Heart left ventricle (tissue), 16 donors: ENCODE measurements at regions not wholly inside any gene's neighbourhood (a gene's known extent, or its start where the extent isn't known, plus 50 kb on each side); places are given as distances from the start of the nearest gene placed in this dataset.

Source experiments
- ATAC-seq, 4 donors: fragments of 200-7000 bp; cut with Tn5 transposase; one replicate each; pipeline ENCODE4 v1.9.1; 2020 to 2022; ENCODE audit warnings: moderate library complexity in 4 of 4, mild to moderate bottlenecking in 3 of 4, moderate number of reproducible peaks in 1 of 4
- DNase-seq, 5 donors: peaks; one replicate each; pipeline ENCODE4 v3.0.0-alpha.2; 2020
- H3K27ac ChIP-seq, 12 donors: fragments of 200-600 bp; sonication (generic) in 4 of 12; one replicate each; pipeline versions ENCODE4 v1.5.0 to v1.8.0; 2016 to 2022; ENCODE audit warnings: mild to moderate bottlenecking in 2 of 12
- H3K27me3 ChIP-seq, 9 donors: fragments of 200-600 bp; sonication (generic) in 2 of 9; one replicate each; pipeline versions ENCODE4 v1.5.1 to v1.8.0; 2016 to 2022; ENCODE audit warnings: mild to moderate bottlenecking in 3 of 9
- H3K36me3 ChIP-seq, 9 donors: fragments of 200-600 bp; sonication (generic) in 2 of 9; one replicate each; pipeline versions ENCODE4 v1.5.0 to v1.8.0; 2018 to 2022; ENCODE audit warnings: mild to moderate bottlenecking in 2 of 9
- H3K4me1 ChIP-seq, 12 donors: fragments of 200-600 bp; sonication (generic) in 4 of 12; one replicate each; pipeline versions ENCODE4 v1.5.0 to v1.8.0; 2016 to 2022; ENCODE audit warnings: mild to moderate bottlenecking in 3 of 12
- H3K4me3 ChIP-seq, 12 donors: fragments of 200-600 bp; sonication (generic) in 4 of 12; one replicate each; pipeline versions ENCODE4 v1.5.0 to v1.8.0; 2017 to 2022; ENCODE audit warnings: mild to moderate bottlenecking in 9 of 12, moderate library complexity in 4 of 12
- H3K9me3 ChIP-seq, 12 donors: fragments of 200-600 bp; sonication (generic) in 4 of 12; one replicate each; pipeline versions ENCODE4 v1.5.0 to v1.8.0; 2016 to 2022; ENCODE audit warnings: mild to moderate bottlenecking in 1 of 12
- CTCF ChIP-seq, 12 donors: fragments of 200-600 bp; sonication (generic) in 4 of 12; IDR thresholded peaks; one replicate each; pipeline versions ENCODE4 v1.5.0 to v1.8.0; 2018 to 2022; ENCODE audit warnings: antibody characterized with exemption in 12 of 12, mild to moderate bottlenecking in 5 of 12
- POLR2A ChIP-seq, 2 donors: fragments of 450-650 bp; IDR thresholded peaks; one replicate each; pipeline ENCODE4 v1.6.1; 2017; ENCODE audit warnings: antibody characterized with exemption in 2 of 2, mild to moderate bottlenecking in 2 of 2, moderate library complexity in 2 of 2
- WGBS, 4 donors: extraction: QIAGEN DNeasy Blood & Tissue Kit in 2 of 4; methylation state at CpG; one replicate each; pipeline versions ENCODE4 v1.1.5 to v1.1.7; 2013 to 2018; 5-methylcytosine and 5-hydroxymethylcytosine counted together
- intact Hi-C, 10 donors: fragments of 100-400 bp; cut with DNase I; formaldehyde crosslinking; loops; one replicate each; pipeline versions ENCODE4 v1.11.1 to v1.14.2; 2022
- donor health status: ischemic (EF 13 %, LVEDD 7.1; RV severe dilation, severe dysfunction).
- donor health status: healthy with polysubstance abuse.
- donor health status: DM: no; HTN: yes; CAD: no.
- donor health status: DM: no; HTN: no; CAD: no.
- donor health status: ischemic (EF 25% LVEDD 6.9; RV normal size, moderate dysfunction).
- donor health status: ischemic (EF 25% LVEDD 5.7; RV mildly dilated, moderate dysfunction).
- donor health status: healthy.
- donor health status: DM: yes; HTN: yes; CAD: no.
- donor health status: ischemic (EF 35%, LVEDD 5.7; RV mildly dilated, moderate dysfunction).
- donor health status: nonischemic (EF 11% LVEDD 7.7; RV severe dilation, severe dysfunction).
- donor health status: DM: yes; HTN: yes; CAD: no.
- donor health status: PGD.
- donor health status: ischemic (EF 29% LVEDD 5.4; RV normal size, mild dysfunction).
- donor health status: nonischemic (EF 23%, LVEDD 6.1; RV moderate dilation, normal function).

- WGBS, 4 donors: 49 to 71% (median 62%) methylated on average over 2 of the region's 2 CpGs
- no peak for ATAC-seq
- TF ChIP-seq CTCF (IDR thresholded peaks at IDR 0.05): no peak
- no peak for TF ChIP-seq POLR2A (IDR thresholded peaks at IDR 0.05)
These were observed 520.8 kb upstream of the HS3ST5 start for GRCh38 chr6:114863610-114864009.

GRCh38 chr6:114862819-114863218 lies 520.0 kb upstream of the HS3ST5 start:
- Histone ChIP-seq H3K27ac (no peak overlapping the region), H3K9me3 (peaks cover 0 to 7% (median 0%) of the 10 kb centered on the region in 12 donors), H3K27me3 (no peaks in the 10 kb centered on the region), H3K4me1 (no peaks in the 10 kb centered on the region), H3K36me3 (no peaks in the 10 kb centered on the region), H3K4me3 (no peak overlapping the region)
- DNase-seq (no peak), ATAC-seq (no peak)
- WGBS, 4 donors: 68 to 81% (median 74%) methylated on average over 2 of the region's 2 CpGs
- intact Hi-C loops: no loop called here
- TF ChIP-seq POLR2A (IDR thresholded peaks at IDR 0.05) (no peak), CTCF (IDR thresholded peaks at IDR 0.05) (no peak)

More at GRCh38 chr6:114863610-114864009, 520.8 kb upstream of the HS3ST5 start:
- Histone ChIP-seq H3K4me3 (no peak overlapping the region), H3K27ac (no peak overlapping the region), H3K9me3 (peaks cover 0 to 7% (median 0%) of the 10 kb centered on the region in 12 donors), H3K27me3 (no peaks in the 10 kb centered on the region), H3K36me3 (no peaks in the 10 kb centered on the region), H3K4me1 (no peaks in the 10 kb centered on the region)
- DNase-seq: no peak
- intact Hi-C loops: no loop called here

- 92 to 100% (median 95%) methylated on average over 1 of the region's 1 CpG for WGBS, 4 donors
- ATAC-seq: no peak
- H3K27me3 ChIP-seq: no peaks in the 10 kb centered on the region
- no peak overlapping the region for H3K27ac ChIP-seq
- no peak overlapping the region for H3K4me3 ChIP-seq
- intact Hi-C loops: no loop called here
- no peak for DNase-seq
- TF ChIP-seq CTCF (IDR thresholded peaks at IDR 0.05) (no peak), POLR2A (IDR thresholded peaks at IDR 0.05) (no peak)
- H3K36me3 ChIP-seq: no peaks in the 10 kb centered on the region
- H3K9me3 ChIP-seq: peaks cover 0 to 7% (median 0%) of the 10 kb centered on the region in 12 donors
- no peaks in the 10 kb centered on the region for H3K4me1 ChIP-seq
These were observed 519.2 kb upstream of the HS3ST5 start for GRCh38 chr6:114862064-114862463.

GRCh38 chr6:114844359-114844758 lies 501.5 kb upstream of the HS3ST5 start:
- ATAC-seq (no peak), DNase-seq (no peak)
- TF ChIP-seq POLR2A (IDR thresholded peaks at IDR 0.05) (no peak), CTCF (IDR thresholded peaks at IDR 0.05) (no peak)
- Histone ChIP-seq H3K36me3 (no peaks in the 10 kb centered on the region), H3K27ac (no peak overlapping the region), H3K9me3 (peaks cover 0 to 15% (median 2%) of the 10 kb centered on the region in 12 donors), H3K27me3 (no peaks in the 10 kb centered on the region), H3K4me3 (no peak overlapping the region), H3K4me1 (no peaks in the 10 kb centered on the region)
- WGBS, 4 donors: 57 to 63% (median 59%) methylated on average over 1 of the region's 1 CpG
- intact Hi-C loops: no loop called here
